ENCODE measurements at regions not wholly inside any gene's neighbourhood (a gene's known extent, or its start where the extent isn't known, plus 50 kb on each side); places are given as distances from the start of the nearest gene placed in this dataset.

GRCh38 chr4:152148057-152148456, 387.2 kb upstream of the GATB start:
- TF ChIP-seq CTCF (IDR thresholded peaks at IDR 0.05), result no peak
- TF ChIP-seq POLR2A (IDR thresholded peaks at IDR 0.05), result no peak

Data from esophagus squamous epithelium (tissue), 4 donors.